Colonic mucosa (tissue), 4 donors: ENCODE measurements at regions not wholly inside any gene's neighbourhood (a gene's known extent, or its start where the extent isn't known, plus 50 kb on each side); places are given as distances from the start of the nearest gene placed in this dataset.

Experiments
- DNase-seq: peaks from one replicate; pipeline ENCODE4 v3.0.0-alpha.2; 2020
- H3K27ac ChIP-seq: fragments of 200-600 bp; one replicate; pipeline ENCODE4 v1.8.0; 2021
- H3K27me3 ChIP-seq: fragments of 200-600 bp; one replicate; pipeline ENCODE4 v1.8.0; 2021
- H3K36me3 ChIP-seq: fragments of 200-600 bp; one replicate; pipeline ENCODE4 v1.8.0; 2021
- H3K4me1 ChIP-seq: fragments of 200-600 bp; one replicate; pipeline ENCODE4 v1.8.0; 2021; ENCODE audit warnings: mild to moderate bottlenecking
- H3K4me3 ChIP-seq: fragments of 200-600 bp; one replicate; pipeline ENCODE4 v1.8.0; 2021
- H3K9ac ChIP-seq, 2 donors: one replicate each; pipeline ENCODE4 v1.7.0; 2013; ENCODE audit warnings: control low read depth in 2 of 2, low read depth in 2 of 2, low read length in 2 of 2
- H3K9me3 ChIP-seq: fragments of 200-600 bp; one replicate; pipeline ENCODE4 v1.8.0; 2021
- CTCF ChIP-seq: fragments of 200-600 bp; IDR thresholded peaks from one replicate; pipeline ENCODE4 v1.8.0; 2022; ENCODE audit warnings: antibody characterized with exemption, mild to moderate bottlenecking
- intact Hi-C: fragments of 100-400 bp; cut with DNase I; formaldehyde crosslinking; loops from one replicate; pipeline ENCODE4 v1.14.1; 2022
- donor health status: healthy.
- donor health status: DM: no; HTN: no; CAD: no.
- donor health status: DM: no; HTN: no; CAD: no.

GRCh38 chr6:140009286-140009685, 634.8 kb upstream of the CITED2 start:
- H3K4me3 ChIP-seq, result no peak overlapping the region
- DNase-seq, result no peak
- intact Hi-C loops, result no loop called here

GRCh38 chr6:140007525-140007924, 633.1 kb upstream of the CITED2 start:
- Histone ChIP-seq H3K36me3 (no peaks in the 10 kb centered on the region), H3K9me3 (no peaks in the 10 kb centered on the region), H3K27ac (no peak overlapping the region), H3K4me1 (no peaks in the 10 kb centered on the region), H3K4me3 (no peak overlapping the region), H3K27me3 (no peaks in the 10 kb centered on the region), H3K9ac (no peak overlapping the region)
- no peak for DNase-seq
- intact Hi-C loops, result no loop called here
- no peak for TF ChIP-seq CTCF

More at GRCh38 chr6:140009286-140009685, 634.8 kb upstream of the CITED2 start:
- Histone ChIP-seq H3K27ac (no peak overlapping the region), H3K36me3 (no peaks in the 10 kb centered on the region), H3K27me3 (no peaks in the 10 kb centered on the region), H3K9me3 (no peaks in the 10 kb centered on the region), H3K4me1 (no peaks in the 10 kb centered on the region), H3K9ac (no peak overlapping the region)
- TF ChIP-seq CTCF, result no peak

GRCh38 chr6:140003217-140003616, 628.8 kb upstream of the CITED2 start:
- H3K9ac ChIP-seq, result no peak overlapping the region
- DNase-seq, result no peak
- no peak overlapping the region for H3K27ac ChIP-seq
- H3K4me1 ChIP-seq, result no peaks in the 10 kb centered on the region
- TF ChIP-seq CTCF, result no peak
- H3K36me3 ChIP-seq, result no peaks in the 10 kb centered on the region
- H3K4me3 ChIP-seq, result no peak overlapping the region
- no peaks in the 10 kb centered on the region for H3K27me3 ChIP-seq
- intact Hi-C loops, result no loop called here
- no peaks in the 10 kb centered on the region for H3K9me3 ChIP-seq

GRCh38 chr6:140002396-140003022, 628.1 kb upstream of the CITED2 start:
- no peaks in the 10 kb centered on the region for H3K27me3 ChIP-seq
- intact Hi-C loops, result no loop called here

GRCh38 chr6:140001821-140002341, 627.4 kb upstream of the CITED2 start:
- Histone ChIP-seq H3K9me3 (no peaks in the 10 kb centered on the region), H3K27me3 (no peaks in the 10 kb centered on the region), H3K9ac (no peak overlapping the region), H3K4me1 (no peaks in the 10 kb centered on the region), H3K36me3 (no peaks in the 10 kb centered on the region), H3K27ac (no peak overlapping the region), H3K4me3 (no peak overlapping the region)
- TF ChIP-seq CTCF, result no peak
- intact Hi-C loops, result no loop called here
- no peak for DNase-seq

More at GRCh38 chr6:140002396-140003022, 628.1 kb upstream of the CITED2 start:
- H3K4me3 ChIP-seq, result no peak overlapping the region
- H3K9ac ChIP-seq, result no peak overlapping the region
- no peaks in the 10 kb centered on the region for H3K4me1 ChIP-seq
- no peaks in the 10 kb centered on the region for H3K36me3 ChIP-seq
- no peak for DNase-seq
- H3K27ac ChIP-seq, result no peak overlapping the region
- no peaks in the 10 kb centered on the region for H3K9me3 ChIP-seq
- TF ChIP-seq CTCF, result no peak
